Calu3 (cell line): ENCODE measurements at regions not wholly inside any gene's neighbourhood (a gene's known extent, or its start where the extent isn't known, plus 50 kb on each side); places are given as distances from the start of the nearest gene placed in this dataset.

Experiments used
- BruUV-seq: library from RNA; stranded (reverse); fragments of 400-500 nt; replicated peaks from 2 replicates; lab custom pipeline; 2021; lab: Mats Ljungman, UMichigan
- CTCF ChIA-PET: fragments of 300-600 bp; sonication (Branson Sonifier 250); formaldehyde crosslinking; loops from one replicate; lab custom pipeline; 2022; ENCODE audit warnings: antibody characterized with exemption; lab: Charles Lee
- DNase-seq: peaks from one replicate; pipeline ENCODE4 v3.0.0; 2022
- H3K27ac Mint-ChIP-seq: one replicate; pipeline ENCODE4 v1.8.0; 2022; ENCODE audit warnings: mixed read lengths; ENCODE audit not compliant: unreplicated experiment
- H3K27me3 Mint-ChIP-seq: one replicate; pipeline ENCODE4 v1.8.0; 2022; ENCODE audit warnings: mixed read lengths; ENCODE audit not compliant: unreplicated experiment
- H3K36me3 Mint-ChIP-seq: one replicate; pipeline ENCODE4 v1.8.0; 2022; ENCODE audit warnings: mild to moderate bottlenecking, moderate library complexity, mixed read lengths; ENCODE audit not compliant: insufficient read depth, unreplicated experiment
- H3K4me1 Mint-ChIP-seq: one replicate; pipeline ENCODE4 v1.8.0; 2022; ENCODE audit warnings: mild to moderate bottlenecking, low read depth, mixed read lengths; ENCODE audit not compliant: unreplicated experiment
- H3K4me3 Mint-ChIP-seq: one replicate; pipeline ENCODE4 v1.8.0; 2022; ENCODE audit warnings: mild to moderate bottlenecking, low read depth, moderate library complexity, mixed read lengths; ENCODE audit not compliant: unreplicated experiment
- H3K9me3 Mint-ChIP-seq: one replicate; pipeline ENCODE4 v1.8.0; 2022; ENCODE audit warnings: low read depth, mixed read lengths; ENCODE audit not compliant: unreplicated experiment
- CTCF ChIP-seq: fragments of 200-600 bp; IDR thresholded peaks from one replicate; pipeline ENCODE4 v1.8.0; 2022; ENCODE audit warnings: antibody characterized with exemption; ENCODE audit not compliant: unreplicated experiment
- intact Hi-C: fragments of 100-400 bp; cut with micrococcal nuclease; formaldehyde crosslinking; loops from one replicate; pipeline ENCODE4 v1.10.0; 2022; ENCODE audit not compliant: unreplicated experiment

- H3K27ac Mint-ChIP-seq, result no peak overlapping the region
- intact Hi-C loops, result no loop called here
- no peak for TF ChIP-seq CTCF
- no peak for DNase-seq
- CTCF ChIA-PET, result no interaction called here
- no peak overlapping the region for H3K4me3 Mint-ChIP-seq
- H3K9me3 Mint-ChIP-seq, result peaks cover 23% of the 10 kb centered on the region
- H3K27me3 Mint-ChIP-seq, result no peaks in the 10 kb centered on the region
- no peaks in the 10 kb centered on the region for H3K4me1 Mint-ChIP-seq
- H3K36me3 Mint-ChIP-seq, result no peaks in the 10 kb centered on the region
- no TSS peak for BruUV-seq
Observed at GRCh38 chr14:98018628-98019027, 1221.4 kb downstream of the VRK1 start.

GRCh38 chr14:98022541-98023520 is 1225.6 kb downstream of the VRK1 start:
- Mint-ChIP-seq H3K27ac (no peak overlapping the region), H3K27me3 (no peaks in the 10 kb centered on the region), H3K36me3 (no peaks in the 10 kb centered on the region), H3K4me1 (no peaks in the 10 kb centered on the region), H3K9me3 (peaks cover 11% of the 10 kb centered on the region), H3K4me3 (no peak overlapping the region)
- BruUV-seq, result no TSS peak
- intact Hi-C loops, result no loop called here
- CTCF ChIA-PET, result interaction anchor here (0.5 kb wide), 1 partner anchor 622 kb away, joined by 5 read pairs; no protein-coding TSS in a partner anchor
- no peak for TF ChIP-seq CTCF
- DNase-seq, result no peak

GRCh38 chr14:98028162-98028561 is 1231.0 kb downstream of the VRK1 start:
- intact Hi-C loops, result no loop called here
- no peak overlapping the region for H3K4me3 Mint-ChIP-seq
- H3K27ac Mint-ChIP-seq, result no peak overlapping the region
- no peaks in the 10 kb centered on the region for H3K36me3 Mint-ChIP-seq
- peaks cover 24% of the 10 kb centered on the region for H3K9me3 Mint-ChIP-seq
- BruUV-seq, result no TSS peak
- DNase-seq, result no peak
- TF ChIP-seq CTCF, result no peak
- CTCF ChIA-PET, result no interaction called here
- H3K4me1 Mint-ChIP-seq, result no peaks in the 10 kb centered on the region
- H3K27me3 Mint-ChIP-seq, result no peaks in the 10 kb centered on the region

GRCh38 chr14:98035396-98035795 is 1236.6 kb downstream of the BCL11B start:
- Mint-ChIP-seq H3K4me3 (no peak overlapping the region), H3K9me3 (peaks cover 17% of the 10 kb centered on the region), H3K27ac (no peak overlapping the region), H3K4me1 (no peaks in the 10 kb centered on the region), H3K27me3 (no peaks in the 10 kb centered on the region), H3K36me3 (no peaks in the 10 kb centered on the region)
- CTCF ChIA-PET, result no interaction called here
- TF ChIP-seq CTCF, result no peak
- intact Hi-C loops, result no loop called here
- DNase-seq, result no peak
- no TSS peak for BruUV-seq
